HCT116 (cell line): ENCODE measurements at regions not wholly inside any gene's neighbourhood (a gene's known extent, or its start where the extent isn't known, plus 50 kb on each side); places are given as distances from the start of the nearest gene placed in this dataset.

Experiments used
- ATAC-seq: fragments of 200-7000 bp; cut with Tn5 transposase; 2 replicates; pipeline ENCODE4 v1.9.1; 2020; ENCODE audit warnings: mild to moderate bottlenecking, moderate library complexity
- BruUV-seq: library from RNA; stranded (reverse); fragments of 400-500 nt; replicated peaks from 2 replicates; lab custom pipeline; 2021; lab: Mats Ljungman, UMichigan
- CTCF ChIA-PET: fragments of 300-600 bp; sonication (Branson Sonifier 250); formaldehyde crosslinking; loops from one replicate; lab custom pipeline; 2021; ENCODE audit warnings: antibody characterized with exemption; lab: Charles Lee
- POLR2A ChIA-PET: fragments of 300-600, 350-600 bp; sonication (Branson Sonifier 250); formaldehyde crosslinking; loops from one replicate; lab custom pipeline; 2021; ENCODE audit warnings: antibody characterized with exemption; lab: Charles Lee
- RAD21 ChIA-PET, 2 experiments: fragments of 300-600 bp; sonication (Branson Sonifier 250); formaldehyde crosslinking; loops; one replicate each; lab custom pipeline; 2023; ENCODE audit warnings: low total read pairs in 2 of 2; ENCODE audit not compliant: uncharacterized antibody in 2 of 2, unreplicated experiment in 2 of 2, low non-redundant PET in 1 of 2; lab: Charles Lee
- DNase-seq: peaks from one replicate; pipeline ENCODE4 v3.0.0-alpha.2; 2010; ENCODE audit warnings: low read depth, low spot score
- H2AFZ ChIP-seq: fragments of 200-600 bp; shearing (Covaris generic), sonication (generic); 2 replicates; pipeline ENCODE4 v1.6.1; 2017; ENCODE audit warnings: low read depth, mixed run types, mixed read lengths, antibody characterized with exemption, low read length; ENCODE audit not compliant: poor library complexity, severe bottlenecking
- H3K27ac ChIP-seq: 2 replicates; pipeline ENCODE4 v1.5.1; 2012; ENCODE audit warnings: low read depth, low read length
- H3K27me3 ChIP-seq: fragments of 200-600 bp; sonication (generic); 2 replicates; pipeline ENCODE4 v1.6.1; 2016; ENCODE audit warnings: mixed run types, low read length, mixed read lengths; ENCODE audit not compliant: insufficient read depth
- H3K36me3 ChIP-seq, 2 experiments: fragments of 200-500 bp in 1 of 2; fragments of 200-600 bp in 1 of 2; sonication (Bioruptor generic) in 1 of 2; sonication (generic) in 1 of 2; 2 replicates each; pipeline versions ENCODE4 v1.5.1 to v1.6.1; 2014 to 2016; ENCODE audit warnings: low read length in 2 of 2, inconsistent platforms in 1 of 2, mixed read lengths in 1 of 2, mixed run types in 1 of 2; ENCODE audit not compliant: insufficient read depth in 2 of 2, control insufficient read depth in 1 of 2
- H3K4me1 ChIP-seq, 2 experiments: fragments of 200-600 bp in 1 of 2; sonication (generic) in 1 of 2; 2 replicates each; pipeline versions ENCODE4 v1.5.1 to v1.6.1; 2012 to 2017; ENCODE audit warnings: low read length in 2 of 2, inconsistent platforms in 1 of 2, mild to moderate bottlenecking in 1 of 2, mixed read lengths in 1 of 2, mixed run types in 1 of 2, moderate library complexity in 1 of 2; ENCODE audit not compliant: insufficient read depth in 2 of 2, control insufficient read depth in 1 of 2
- H3K4me2 ChIP-seq: fragments of 200-600 bp; sonication (generic); 2 replicates; pipeline ENCODE4 v1.6.1; 2017; ENCODE audit warnings: mixed run types, low read length, mixed read lengths
- H3K4me3 ChIP-seq, 2 experiments: fragments of 200-600 bp in 1 of 2; sonication (generic) in 1 of 2; replicated peaks in 1 of 2; 2 replicates each; pipeline ENCODE4 v1.5.1; 2011 to 2016; ENCODE audit warnings: low read length in 2 of 2, control low read depth in 1 of 2, low read depth in 1 of 2, mild to moderate bottlenecking in 1 of 2, mixed read lengths in 1 of 2, mixed run types in 1 of 2
- H3K79me2 ChIP-seq: fragments of 200-600 bp; sonication (generic); 2 replicates; pipeline ENCODE4 v1.6.1; 2017; ENCODE audit warnings: mild to moderate bottlenecking, mixed run types, low read length, moderate library complexity, mixed read lengths; ENCODE audit not compliant: insufficient read depth
- H3K9ac ChIP-seq: fragments of 200-600 bp; sonication (generic); 2 replicates; pipeline ENCODE4 v1.6.1; 2016; ENCODE audit warnings: low read length, mixed read lengths
- H3K9me2 ChIP-seq: fragments of 200-600 bp; sonication (generic), shearing (Covaris generic); 2 replicates; pipeline ENCODE4 v1.6.1; 2017; ENCODE audit warnings: mixed run types, mild to moderate bottlenecking, moderate library complexity; ENCODE audit not compliant: insufficient read depth
- H3K9me3 ChIP-seq, 2 experiments: fragments of 200-500 bp in 1 of 2; fragments of 200-600 bp in 1 of 2; sonication (Bioruptor generic) in 1 of 2; sonication (generic) in 1 of 2; 2 replicates each; pipeline ENCODE4 v1.6.1; 2014 to 2017; ENCODE audit warnings: low read length in 2 of 2, mixed read lengths in 2 of 2, inconsistent platforms in 1 of 2, low read depth in 1 of 2, mild to moderate bottlenecking in 1 of 2, mixed run types in 1 of 2, moderate library complexity in 1 of 2; ENCODE audit not compliant: control insufficient read depth in 1 of 2, insufficient read depth in 1 of 2
- H4K20me1 ChIP-seq: fragments of 200-600 bp; sonication (generic), shearing (Covaris generic); 2 replicates; pipeline ENCODE4 v1.6.1; 2017; ENCODE audit warnings: mixed run types, mild to moderate bottlenecking, moderate library complexity; ENCODE audit not compliant: insufficient read depth
- CBX3 ChIP-seq: IDR thresholded peaks from 2 replicates; pipeline ENCODE4 v1.6.1; 2012; ENCODE audit warnings: low read depth
- EGR1 ChIP-seq: IDR thresholded peaks from 2 replicates; pipeline ENCODE4 v1.6.1; 2012; ENCODE audit warnings: low read depth
- FOSL1 ChIP-seq: IDR thresholded peaks from 2 replicates; pipeline ENCODE4 v1.6.1; 2012; ENCODE audit warnings: low read depth
- POLR2AphosphoS5 ChIP-seq: IDR thresholded peaks from 2 replicates; pipeline ENCODE4 v1.6.1; 2011; ENCODE audit warnings: mild to moderate bottlenecking, low read depth, low read length, moderate library complexity
- SRF ChIP-seq: IDR thresholded peaks from 2 replicates; pipeline ENCODE4 v1.6.1; 2012; ENCODE audit warnings: low read depth
- TCF7L2 ChIP-seq: IDR thresholded peaks from 2 replicates; pipeline ENCODE4 v1.7.0; 2011; ENCODE audit warnings: borderline replicate concordance, inconsistent platforms; ENCODE audit not compliant: insufficient read depth, insufficient read length; ENCODE audit errors: extremely low read depth
- YY1 ChIP-seq: IDR thresholded peaks from 2 replicates; pipeline ENCODE4 v1.6.1; 2011; ENCODE audit warnings: low read length, low read depth, moderate library complexity, mild to moderate bottlenecking; ENCODE audit not compliant: insufficient replicate concordance; ENCODE audit errors: extremely low read depth
- ZNF274 ChIP-seq: fragments of 200-500 bp; sonication (Bioruptor generic); IDR thresholded peaks from 2 replicates; pipeline ENCODE4 v1.6.1; 2014; ENCODE audit warnings: mild to moderate bottlenecking, low read depth, low read length, inconsistent platforms
- intact Hi-C: fragments of 100-400 bp; cut with micrococcal nuclease; formaldehyde crosslinking; loops from 2 replicates; pipeline ENCODE4 v1.10.0; 2022
- TF ChIP-seq, protein P1 (sequence below), 3 experiments: fragments of 200-600 bp in 1 of 3; sonication (generic) in 1 of 3; IDR thresholded peaks in 2 of 3; conservative IDR thresholded peaks in 1 of 3; 2 replicates each; pipeline ENCODE4 v1.5.1; 2012 to 2017; ENCODE audit warnings: low read depth in 2 of 3, low read length in 2 of 3, antibody characterized with exemption in 1 of 3, borderline replicate concordance in 1 of 3, control low read depth in 1 of 3, mild to moderate bottlenecking in 1 of 3, mixed read lengths in 1 of 3, mixed run types in 1 of 3, moderate library complexity in 1 of 3; ENCODE audit not compliant: insufficient read depth in 1 of 3
- TF ChIP-seq, protein P2 (sequence below): IDR thresholded peaks from 2 replicates; pipeline ENCODE4 v1.6.1; 2012; ENCODE audit warnings: low read depth
- TF ChIP-seq, protein P3 (sequence below): IDR thresholded peaks from 2 replicates; pipeline ENCODE4 v1.6.1; 2011; ENCODE audit warnings: mild to moderate bottlenecking, low read length, moderate library complexity; ENCODE audit not compliant: insufficient replicate concordance; ENCODE audit errors: extremely low read depth

DNA sequence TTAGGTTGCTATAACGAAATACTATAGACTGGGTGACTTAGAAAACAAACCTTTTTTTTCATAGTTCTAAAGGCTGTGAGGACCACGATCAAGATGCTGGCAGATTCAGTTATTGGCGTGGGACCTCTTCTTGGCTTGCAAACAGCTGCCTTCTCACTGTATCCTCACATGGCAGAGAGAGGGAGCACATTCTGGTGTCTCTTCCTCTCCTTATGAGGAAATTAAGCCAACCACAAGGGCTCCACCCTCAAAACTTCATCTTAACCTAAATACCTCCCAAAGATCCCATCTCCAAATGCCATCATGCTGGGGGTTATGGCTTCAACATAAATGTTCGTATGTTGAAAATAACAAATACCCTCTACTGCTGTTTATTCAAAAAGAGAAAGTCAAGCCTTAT is 197.1 kb downstream of the CEMIP2 start:
- Histone ChIP-seq H3K4me1 (no peaks in the 10 kb centered on the region), H3K9me2 (no peaks in the 10 kb centered on the region), H3K4me2 (no peak overlapping the region), H3K79me2 (no peaks in the 10 kb centered on the region), H3K36me3 (no peaks in the 10 kb centered on the region), H3K27me3 (peaks cover 24% of the 10 kb centered on the region; the same call in 1 of the 2 replicates), H3K4me3 (no peak overlapping the region), H2AFZ (no peak overlapping the region), H3K27ac (no peak overlapping the region), H4K20me1 (no peaks in the 10 kb centered on the region), H3K9me3 (no peaks in the 10 kb centered on the region), H3K9ac (no peak overlapping the region)
- ChIA-PET CTCF (no interaction called here), POLR2A (no interaction called here), RAD21 (no interaction called here)
- intact Hi-C loops, result no loop called here
- no TSS peak for BruUV-seq
- TF ChIP-seq, protein P1, sequence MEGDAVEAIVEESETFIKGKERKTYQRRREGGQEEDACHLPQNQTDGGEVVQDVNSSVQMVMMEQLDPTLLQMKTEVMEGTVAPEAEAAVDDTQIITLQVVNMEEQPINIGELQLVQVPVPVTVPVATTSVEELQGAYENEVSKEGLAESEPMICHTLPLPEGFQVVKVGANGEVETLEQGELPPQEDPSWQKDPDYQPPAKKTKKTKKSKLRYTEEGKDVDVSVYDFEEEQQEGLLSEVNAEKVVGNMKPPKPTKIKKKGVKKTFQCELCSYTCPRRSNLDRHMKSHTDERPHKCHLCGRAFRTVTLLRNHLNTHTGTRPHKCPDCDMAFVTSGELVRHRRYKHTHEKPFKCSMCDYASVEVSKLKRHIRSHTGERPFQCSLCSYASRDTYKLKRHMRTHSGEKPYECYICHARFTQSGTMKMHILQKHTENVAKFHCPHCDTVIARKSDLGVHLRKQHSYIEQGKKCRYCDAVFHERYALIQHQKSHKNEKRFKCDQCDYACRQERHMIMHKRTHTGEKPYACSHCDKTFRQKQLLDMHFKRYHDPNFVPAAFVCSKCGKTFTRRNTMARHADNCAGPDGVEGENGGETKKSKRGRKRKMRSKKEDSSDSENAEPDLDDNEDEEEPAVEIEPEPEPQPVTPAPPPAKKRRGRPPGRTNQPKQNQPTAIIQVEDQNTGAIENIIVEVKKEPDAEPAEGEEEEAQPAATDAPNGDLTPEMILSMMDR (IDR thresholded peaks at IDR 0.05 in 2 of 3, conservative IDR thresholded peaks at IDR 0.05 in 1 of 3; ENCODE audit: borderline replicate concordance in 1 of 3, insufficient read depth in 1 of 3, low read depth in 2 of 3, low read length in 2 of 3), result no peak
- TF ChIP-seq TCF7L2 (no peak), CBX3 (no peak), SRF (no peak), FOSL1 (no peak), ZNF274 (no peak), POLR2AphosphoS5 (no peak), EGR1 (no peak), YY1 (no peak)
- TF ChIP-seq, protein P2, sequence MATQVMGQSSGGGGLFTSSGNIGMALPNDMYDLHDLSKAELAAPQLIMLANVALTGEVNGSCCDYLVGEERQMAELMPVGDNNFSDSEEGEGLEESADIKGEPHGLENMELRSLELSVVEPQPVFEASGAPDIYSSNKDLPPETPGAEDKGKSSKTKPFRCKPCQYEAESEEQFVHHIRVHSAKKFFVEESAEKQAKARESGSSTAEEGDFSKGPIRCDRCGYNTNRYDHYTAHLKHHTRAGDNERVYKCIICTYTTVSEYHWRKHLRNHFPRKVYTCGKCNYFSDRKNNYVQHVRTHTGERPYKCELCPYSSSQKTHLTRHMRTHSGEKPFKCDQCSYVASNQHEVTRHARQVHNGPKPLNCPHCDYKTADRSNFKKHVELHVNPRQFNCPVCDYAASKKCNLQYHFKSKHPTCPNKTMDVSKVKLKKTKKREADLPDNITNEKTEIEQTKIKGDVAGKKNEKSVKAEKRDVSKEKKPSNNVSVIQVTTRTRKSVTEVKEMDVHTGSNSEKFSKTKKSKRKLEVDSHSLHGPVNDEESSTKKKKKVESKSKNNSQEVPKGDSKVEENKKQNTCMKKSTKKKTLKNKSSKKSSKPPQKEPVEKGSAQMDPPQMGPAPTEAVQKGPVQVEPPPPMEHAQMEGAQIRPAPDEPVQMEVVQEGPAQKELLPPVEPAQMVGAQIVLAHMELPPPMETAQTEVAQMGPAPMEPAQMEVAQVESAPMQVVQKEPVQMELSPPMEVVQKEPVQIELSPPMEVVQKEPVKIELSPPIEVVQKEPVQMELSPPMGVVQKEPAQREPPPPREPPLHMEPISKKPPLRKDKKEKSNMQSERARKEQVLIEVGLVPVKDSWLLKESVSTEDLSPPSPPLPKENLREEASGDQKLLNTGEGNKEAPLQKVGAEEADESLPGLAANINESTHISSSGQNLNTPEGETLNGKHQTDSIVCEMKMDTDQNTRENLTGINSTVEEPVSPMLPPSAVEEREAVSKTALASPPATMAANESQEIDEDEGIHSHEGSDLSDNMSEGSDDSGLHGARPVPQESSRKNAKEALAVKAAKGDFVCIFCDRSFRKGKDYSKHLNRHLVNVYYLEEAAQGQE, result no peak
- TF ChIP-seq, protein P3, sequence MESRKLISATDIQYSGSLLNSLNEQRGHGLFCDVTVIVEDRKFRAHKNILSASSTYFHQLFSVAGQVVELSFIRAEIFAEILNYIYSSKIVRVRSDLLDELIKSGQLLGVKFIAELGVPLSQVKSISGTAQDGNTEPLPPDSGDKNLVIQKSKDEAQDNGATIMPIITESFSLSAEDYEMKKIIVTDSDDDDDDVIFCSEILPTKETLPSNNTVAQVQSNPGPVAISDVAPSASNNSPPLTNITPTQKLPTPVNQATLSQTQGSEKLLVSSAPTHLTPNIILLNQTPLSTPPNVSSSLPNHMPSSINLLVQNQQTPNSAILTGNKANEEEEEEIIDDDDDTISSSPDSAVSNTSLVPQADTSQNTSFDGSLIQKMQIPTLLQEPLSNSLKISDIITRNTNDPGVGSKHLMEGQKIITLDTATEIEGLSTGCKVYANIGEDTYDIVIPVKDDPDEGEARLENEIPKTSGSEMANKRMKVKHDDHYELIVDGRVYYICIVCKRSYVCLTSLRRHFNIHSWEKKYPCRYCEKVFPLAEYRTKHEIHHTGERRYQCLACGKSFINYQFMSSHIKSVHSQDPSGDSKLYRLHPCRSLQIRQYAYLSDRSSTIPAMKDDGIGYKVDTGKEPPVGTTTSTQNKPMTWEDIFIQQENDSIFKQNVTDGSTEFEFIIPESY, result no peak
- no peak for DNase-seq
- no peak for ATAC-seq
